Neural cell (in vitro differentiated cells): ENCODE measurements at regions not wholly inside any gene's neighbourhood (a gene's known extent, or its start where the extent isn't known, plus 50 kb on each side); places are given as distances from the start of the nearest gene placed in this dataset.

Experiments used
- CTCF ChIP-seq: fragments of 450-650 bp; IDR thresholded peaks from 2 replicates; pipeline ENCODE4 v1.5.1; 2014; ENCODE audit warnings: antibody characterized with exemption, mild to moderate bottlenecking, moderate library complexity; ENCODE audit not compliant: poor library complexity, severe bottlenecking
- EP300 ChIP-seq: fragments of 450-650 bp; conservative IDR thresholded peaks from 2 replicates; pipeline ENCODE4 v1.6.1; 2014; ENCODE audit warnings: antibody characterized with exemption, mild to moderate bottlenecking, moderate library complexity; ENCODE audit not compliant: poor library complexity, severe bottlenecking
- EZH2 ChIP-seq: fragments of 200-600, 300-800 bp; shearing (Covaris generic), sonication (generic); IDR thresholded peaks from 2 replicates; pipeline ENCODE4 v1.6.1; 2014; ENCODE audit warnings: antibody characterized with exemption, low read length, borderline replicate concordance, mild to moderate bottlenecking; ENCODE audit not compliant: insufficient read depth, poor library complexity, severe bottlenecking
- MXI1 ChIP-seq: fragments of 450-650 bp; conservative IDR thresholded peaks from 2 replicates; pipeline ENCODE4 v1.6.1; 2014; ENCODE audit warnings: antibody characterized with exemption, mild to moderate bottlenecking; ENCODE audit not compliant: poor library complexity, severe bottlenecking
- POLR2AphosphoS5 ChIP-seq: IDR thresholded peaks from 2 replicates; pipeline ENCODE4 v1.6.1; 2012
- RAD21 ChIP-seq: fragments of 450-650 bp; conservative IDR thresholded peaks from 2 replicates; pipeline ENCODE4 v1.6.1; 2014; ENCODE audit warnings: antibody characterized with exemption, mild to moderate bottlenecking, moderate library complexity
- SMC3 ChIP-seq: fragments of 450-650 bp; conservative IDR thresholded peaks from 2 replicates; pipeline ENCODE4 v1.6.1; 2014; ENCODE audit warnings: antibody characterized with exemption, mild to moderate bottlenecking, moderate library complexity; ENCODE audit not compliant: poor library complexity
- TAF1 ChIP-seq: IDR thresholded peaks from 2 replicates; pipeline ENCODE4 v1.6.1; 2012; ENCODE audit warnings: low read depth
- TF ChIP-seq, protein P1 (sequence below): IDR thresholded peaks from 2 replicates; pipeline ENCODE4 v1.6.1; 2012; ENCODE audit warnings: borderline replicate concordance

DNA sequence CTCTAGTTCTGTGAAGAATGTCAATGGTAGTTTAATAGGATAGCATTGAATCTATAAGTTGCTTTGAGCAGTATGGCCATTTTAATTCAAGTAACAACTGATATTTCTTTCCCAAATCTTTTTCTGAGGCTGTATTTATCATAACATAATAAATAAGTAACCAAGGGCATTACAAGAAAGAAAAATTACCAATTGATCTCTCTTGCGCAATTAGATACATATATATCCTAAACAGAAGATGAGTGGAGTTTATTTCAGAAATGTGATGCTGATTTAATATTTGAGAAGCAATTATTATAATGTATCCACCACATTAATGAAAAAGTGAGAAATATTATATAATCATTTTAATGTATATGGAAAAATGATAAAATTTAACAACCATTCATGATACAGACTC, 802.5 kb upstream of the AGA start:
- no peak for TF ChIP-seq CTCF
- no peak for TF ChIP-seq POLR2AphosphoS5
- TF ChIP-seq, protein P1, sequence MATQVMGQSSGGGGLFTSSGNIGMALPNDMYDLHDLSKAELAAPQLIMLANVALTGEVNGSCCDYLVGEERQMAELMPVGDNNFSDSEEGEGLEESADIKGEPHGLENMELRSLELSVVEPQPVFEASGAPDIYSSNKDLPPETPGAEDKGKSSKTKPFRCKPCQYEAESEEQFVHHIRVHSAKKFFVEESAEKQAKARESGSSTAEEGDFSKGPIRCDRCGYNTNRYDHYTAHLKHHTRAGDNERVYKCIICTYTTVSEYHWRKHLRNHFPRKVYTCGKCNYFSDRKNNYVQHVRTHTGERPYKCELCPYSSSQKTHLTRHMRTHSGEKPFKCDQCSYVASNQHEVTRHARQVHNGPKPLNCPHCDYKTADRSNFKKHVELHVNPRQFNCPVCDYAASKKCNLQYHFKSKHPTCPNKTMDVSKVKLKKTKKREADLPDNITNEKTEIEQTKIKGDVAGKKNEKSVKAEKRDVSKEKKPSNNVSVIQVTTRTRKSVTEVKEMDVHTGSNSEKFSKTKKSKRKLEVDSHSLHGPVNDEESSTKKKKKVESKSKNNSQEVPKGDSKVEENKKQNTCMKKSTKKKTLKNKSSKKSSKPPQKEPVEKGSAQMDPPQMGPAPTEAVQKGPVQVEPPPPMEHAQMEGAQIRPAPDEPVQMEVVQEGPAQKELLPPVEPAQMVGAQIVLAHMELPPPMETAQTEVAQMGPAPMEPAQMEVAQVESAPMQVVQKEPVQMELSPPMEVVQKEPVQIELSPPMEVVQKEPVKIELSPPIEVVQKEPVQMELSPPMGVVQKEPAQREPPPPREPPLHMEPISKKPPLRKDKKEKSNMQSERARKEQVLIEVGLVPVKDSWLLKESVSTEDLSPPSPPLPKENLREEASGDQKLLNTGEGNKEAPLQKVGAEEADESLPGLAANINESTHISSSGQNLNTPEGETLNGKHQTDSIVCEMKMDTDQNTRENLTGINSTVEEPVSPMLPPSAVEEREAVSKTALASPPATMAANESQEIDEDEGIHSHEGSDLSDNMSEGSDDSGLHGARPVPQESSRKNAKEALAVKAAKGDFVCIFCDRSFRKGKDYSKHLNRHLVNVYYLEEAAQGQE: no peak
- no peak for TF ChIP-seq EP300
- TF ChIP-seq EZH2: no peak
- no peak for TF ChIP-seq TAF1
- no peak for TF ChIP-seq MXI1
- no peak for TF ChIP-seq RAD21
- no peak for TF ChIP-seq SMC3
